Activated naive CD8-positive, alpha-beta T cell treated with anti-CD3 and anti-CD28 coated beads, Interleukin-2, amount 50 U/mL, for 24 hours (primary cell): ENCODE measurements at regions not wholly inside any gene's neighbourhood (a gene's known extent, or its start where the extent isn't known, plus 50 kb on each side); places are given as distances from the start of the nearest gene placed in this dataset.

Experiments used
- ATAC-seq: fragments of 150-1000 bp; cut with Tn5 transposase; one replicate; pipeline ENCODE4 v1.10.0; 2021
- DNase-seq: peaks from one replicate; pipeline ENCODE4 v3.0.0; 2021
- H3K27ac Mint-ChIP-seq: one replicate; pipeline ENCODE4 v1.8.0; 2021; ENCODE audit warnings: mild to moderate bottlenecking, mixed read lengths
- H3K27me3 Mint-ChIP-seq: one replicate; pipeline ENCODE4 v1.8.0; 2021; ENCODE audit warnings: mixed read lengths
- H3K36me3 Mint-ChIP-seq: one replicate; pipeline ENCODE4 v1.8.0; 2021; ENCODE audit warnings: low read depth, mixed read lengths
- H3K4me1 Mint-ChIP-seq: one replicate; pipeline ENCODE4 v1.8.0; 2021; ENCODE audit warnings: mixed read lengths
- H3K4me3 Mint-ChIP-seq: one replicate; pipeline ENCODE4 v1.8.0; 2021; ENCODE audit warnings: mild to moderate bottlenecking, moderate library complexity, mixed read lengths
- H3K9me3 Mint-ChIP-seq: one replicate; pipeline ENCODE4 v1.8.0; 2021; ENCODE audit warnings: mixed read lengths

DNA sequence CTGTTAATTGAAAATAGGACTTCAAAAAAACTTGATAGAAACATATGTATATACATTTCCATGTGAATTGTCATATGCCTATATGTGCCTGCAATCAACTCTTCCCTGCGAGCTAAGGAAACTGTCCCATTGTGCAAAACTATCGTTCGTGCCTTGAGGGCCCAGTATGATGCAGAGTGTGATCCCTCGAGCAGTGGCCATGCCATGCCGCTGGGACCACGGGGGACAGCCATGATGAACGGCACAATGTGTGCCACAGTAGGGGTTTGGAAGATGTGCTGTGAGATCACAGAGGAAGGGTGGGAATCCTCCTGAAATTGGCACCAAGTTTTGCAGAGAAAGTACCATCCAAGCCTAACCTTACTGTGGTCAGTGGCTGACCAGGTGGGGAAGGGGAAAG lies 118.1 kb upstream of the SOX1 start:
- ATAC-seq: no peak
- no peak for DNase-seq
- H3K9me3 Mint-ChIP-seq: no peaks in the 10 kb centered on the region

DNA sequence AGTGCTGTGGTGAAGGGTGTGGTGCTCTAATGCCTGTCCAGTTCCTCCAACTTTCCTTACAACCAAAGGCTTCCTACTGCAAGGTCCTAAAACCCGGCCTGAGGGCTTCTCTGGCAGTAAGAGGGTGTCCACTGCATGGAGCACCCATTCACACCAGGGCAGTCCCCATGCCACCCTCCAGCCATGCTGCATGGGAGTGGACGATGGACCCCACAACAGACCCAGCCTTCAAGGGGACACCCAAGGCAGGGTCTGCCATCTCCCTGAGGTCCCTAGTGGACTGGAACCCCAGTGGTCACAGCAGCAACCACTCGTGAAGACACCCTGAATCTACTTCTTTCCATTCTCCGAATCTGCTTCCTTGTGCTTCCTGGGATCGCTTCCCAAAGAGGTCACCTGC lies 117.6 kb upstream of the SOX1 start:
- DNase-seq: no peak
- ATAC-seq: no peak
- Mint-ChIP-seq H3K27me3 (no peaks in the 10 kb centered on the region), H3K9me3 (no peaks in the 10 kb centered on the region), H3K36me3 (no peaks in the 10 kb centered on the region), H3K4me3 (no peak overlapping the region), H3K4me1 (no peaks in the 10 kb centered on the region), H3K27ac (no peak overlapping the region)

More for the DNA sequence above, 118.1 kb upstream of the SOX1 start:
- Mint-ChIP-seq H3K4me3 (no peak overlapping the region), H3K36me3 (no peaks in the 10 kb centered on the region), H3K27ac (no peak overlapping the region), H3K4me1 (no peaks in the 10 kb centered on the region), H3K27me3 (no peaks in the 10 kb centered on the region)

DNA sequence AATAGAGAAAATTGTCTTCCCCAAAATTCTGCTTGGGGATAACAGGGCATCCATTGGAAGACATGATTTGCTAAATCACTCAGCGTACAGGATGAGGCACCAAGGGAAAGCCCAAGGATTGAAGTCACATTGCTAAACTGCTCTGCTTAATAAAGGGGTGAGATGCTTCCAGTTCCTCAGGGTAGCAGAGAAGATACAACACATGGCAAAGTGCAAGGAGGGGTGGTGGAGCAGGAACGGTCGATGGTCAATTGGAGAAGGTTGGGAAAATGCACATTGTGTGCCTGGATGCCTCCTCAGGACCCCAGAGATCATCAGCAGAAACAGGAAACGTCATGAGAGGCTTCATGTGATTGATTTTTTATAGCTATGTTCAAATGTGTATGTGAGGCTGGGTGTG lies 116.3 kb upstream of the SOX1 start:
- ATAC-seq: no peak
- no peaks in the 10 kb centered on the region for H3K36me3 Mint-ChIP-seq
- DNase-seq: no peak
- H3K4me3 Mint-ChIP-seq: no peak overlapping the region
- H3K4me1 Mint-ChIP-seq: no peaks in the 10 kb centered on the region
- no peaks in the 10 kb centered on the region for H3K27me3 Mint-ChIP-seq
- H3K27ac Mint-ChIP-seq: no peak overlapping the region
- H3K9me3 Mint-ChIP-seq: no peaks in the 10 kb centered on the region

DNA sequence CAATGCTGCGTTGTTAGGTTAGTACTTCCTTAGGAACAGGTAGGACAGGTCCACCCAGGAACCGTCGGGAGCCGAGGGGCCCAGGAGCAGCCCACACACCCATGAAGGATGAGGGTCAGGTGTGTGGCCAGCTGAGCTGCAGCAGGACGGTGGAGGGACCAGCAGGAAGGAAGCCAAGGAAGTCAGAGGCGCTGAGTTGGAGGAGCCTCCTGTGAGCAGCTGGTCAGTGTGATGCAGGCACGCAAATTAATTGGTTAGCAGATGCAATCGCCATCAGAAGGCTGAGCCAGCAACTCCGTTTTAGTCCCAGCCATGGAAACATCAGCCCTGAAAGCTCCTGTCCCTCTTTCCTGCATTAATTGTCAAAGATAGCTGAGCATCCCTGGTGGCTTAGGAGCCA lies 114.9 kb upstream of the SOX1 start:
- Mint-ChIP-seq H3K4me1 (no peaks in the 10 kb centered on the region), H3K9me3 (no peaks in the 10 kb centered on the region), H3K27ac (no peak overlapping the region), H3K4me3 (no peak overlapping the region), H3K36me3 (no peaks in the 10 kb centered on the region), H3K27me3 (no peaks in the 10 kb centered on the region)
- DNase-seq: no peak
- no peak for ATAC-seq

DNA sequence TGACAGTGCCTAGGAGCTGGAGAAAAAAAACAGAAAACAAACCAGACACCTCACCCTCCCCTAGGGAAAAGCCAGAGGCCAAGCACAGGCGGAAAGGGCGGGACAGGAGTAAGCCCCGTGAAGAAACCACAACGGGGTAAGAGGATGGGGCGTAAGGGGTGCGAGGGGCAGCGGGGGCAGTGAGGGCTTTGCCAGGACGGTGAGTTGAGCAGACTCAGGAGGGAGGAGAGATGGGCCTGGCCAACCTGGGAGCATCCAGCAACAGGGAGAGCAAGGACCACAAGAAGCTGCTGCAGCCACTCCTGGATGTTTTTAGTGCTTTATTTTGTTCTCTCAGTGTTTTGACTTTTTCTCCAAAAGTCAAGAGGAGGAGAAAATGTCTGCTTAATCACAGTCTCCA lies 114.1 kb upstream of the SOX1 start:
- no peaks in the 10 kb centered on the region for H3K9me3 Mint-ChIP-seq
- no peaks in the 10 kb centered on the region for H3K36me3 Mint-ChIP-seq
- no peak for ATAC-seq
- H3K4me1 Mint-ChIP-seq: no peaks in the 10 kb centered on the region
- H3K27me3 Mint-ChIP-seq: no peaks in the 10 kb centered on the region
- no peak overlapping the region for H3K4me3 Mint-ChIP-seq
- no peak for DNase-seq
- no peak overlapping the region for H3K27ac Mint-ChIP-seq

DNA sequence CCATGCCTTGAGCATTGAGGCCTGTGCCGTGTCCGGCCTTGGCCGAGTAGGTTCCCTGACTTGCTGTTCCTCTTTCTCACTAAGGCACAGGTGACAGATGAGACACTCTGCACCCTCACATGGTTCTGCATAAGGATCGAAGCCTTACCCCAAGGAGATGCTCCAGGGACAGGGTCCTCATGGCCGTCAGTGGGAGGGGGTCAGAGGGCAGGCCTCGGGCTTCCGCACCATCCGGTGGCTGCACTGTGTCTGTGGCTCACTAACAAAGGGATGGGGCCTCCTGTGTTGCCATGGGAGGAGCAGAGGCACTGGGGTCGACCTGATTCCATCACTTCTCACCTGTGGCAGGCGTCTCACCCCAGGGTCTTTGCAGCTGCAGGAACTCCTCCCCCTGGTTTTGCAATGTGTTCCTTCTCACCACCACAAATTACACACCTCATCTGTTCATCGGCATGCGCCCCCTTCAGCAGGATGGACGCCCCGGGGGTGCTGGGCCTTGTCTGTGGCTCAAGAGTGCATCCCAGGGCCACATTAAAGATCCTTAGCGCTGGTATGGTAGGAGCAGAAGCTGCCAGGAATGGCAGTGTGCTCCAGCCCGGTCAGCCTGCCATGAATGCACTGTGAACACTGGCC lies 113.3 kb upstream of the SOX1 start:
- H3K4me3 Mint-ChIP-seq: no peak overlapping the region
- no peaks in the 10 kb centered on the region for H3K36me3 Mint-ChIP-seq
- ATAC-seq (no peak), DNase-seq (no peak)
- H3K4me1 Mint-ChIP-seq: no peaks in the 10 kb centered on the region
- H3K27ac Mint-ChIP-seq: no peak overlapping the region
- no peaks in the 10 kb centered on the region for H3K27me3 Mint-ChIP-seq
- no peaks in the 10 kb centered on the region for H3K9me3 Mint-ChIP-seq

DNA sequence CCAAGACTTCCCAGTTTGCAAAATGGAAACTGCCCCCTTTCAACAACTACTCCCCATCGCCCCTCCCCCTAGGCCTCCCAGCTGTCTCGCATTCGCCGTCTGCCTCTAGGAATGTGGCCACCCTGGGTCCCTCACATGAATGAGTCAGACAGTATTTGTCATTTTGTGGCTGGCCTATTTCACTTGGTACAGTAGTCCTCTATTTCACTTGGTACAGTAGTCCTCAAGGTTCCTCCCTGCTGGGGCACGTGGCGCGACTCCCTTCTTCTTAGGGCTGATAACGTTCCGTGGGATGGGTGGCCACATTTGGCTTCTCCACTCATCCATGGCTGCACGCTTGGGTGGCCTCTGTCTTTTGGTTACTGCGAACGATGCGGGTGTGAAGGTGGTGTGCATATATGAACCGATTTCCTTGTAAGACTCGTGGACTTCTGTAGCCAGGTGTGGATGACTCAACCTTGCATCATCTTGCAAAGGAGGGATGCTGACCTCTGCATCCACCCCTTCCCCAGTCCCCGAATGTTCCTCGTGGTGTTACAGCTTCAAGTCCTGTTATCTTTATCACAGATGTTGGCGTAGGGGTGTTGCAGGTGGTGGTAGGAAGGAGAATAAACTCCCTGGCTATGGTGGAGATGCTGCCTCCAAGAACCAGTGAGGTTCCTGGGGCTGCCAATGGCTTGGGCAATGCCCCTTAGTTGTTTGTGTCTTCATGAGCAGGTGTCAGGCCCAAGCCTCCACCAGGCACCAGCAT lies 112.1 kb upstream of the SOX1 start:
- H3K27ac Mint-ChIP-seq: no peak overlapping the region
- H3K36me3 Mint-ChIP-seq: no peaks in the 10 kb centered on the region
- no peak for ATAC-seq
- no peaks in the 10 kb centered on the region for H3K4me1 Mint-ChIP-seq
- no peaks in the 10 kb centered on the region for H3K9me3 Mint-ChIP-seq
- DNase-seq: no peak
- H3K27me3 Mint-ChIP-seq: no peaks in the 10 kb centered on the region
- no peak overlapping the region for H3K4me3 Mint-ChIP-seq

DNA sequence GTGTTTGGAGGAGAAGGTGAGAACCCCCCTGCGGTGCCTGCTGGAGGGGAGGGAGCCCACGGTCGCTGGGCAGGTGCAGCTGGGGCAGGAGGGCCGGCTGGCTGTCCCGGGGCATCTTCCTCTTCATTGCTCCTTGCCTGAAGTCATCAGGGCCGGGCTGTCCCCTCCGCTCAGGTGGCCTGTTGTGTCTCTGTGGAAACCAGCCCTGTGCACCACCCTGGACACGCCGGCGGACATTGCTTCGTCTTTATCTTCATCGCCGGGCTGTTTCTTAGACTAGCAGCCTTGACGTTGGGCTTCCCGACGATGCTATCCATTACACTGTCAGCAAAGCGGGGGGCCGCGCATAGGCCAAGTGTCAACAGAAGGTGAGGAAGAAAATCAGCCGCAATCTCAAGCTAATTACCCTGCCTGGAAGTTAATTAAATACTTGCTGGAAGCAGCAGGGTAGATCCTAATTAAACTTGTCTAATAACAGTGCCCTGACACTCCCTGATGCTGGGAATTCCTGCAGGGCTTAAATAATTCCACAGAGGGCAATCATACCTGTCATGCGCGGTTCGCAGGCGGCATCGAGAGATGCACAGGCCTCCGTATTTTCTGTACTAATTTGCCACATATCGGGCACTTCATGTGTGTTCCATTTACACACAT lies 111.4 kb upstream of the SOX1 start:
- ATAC-seq: no peak
- Mint-ChIP-seq H3K36me3 (no peaks in the 10 kb centered on the region), H3K27ac (no peak overlapping the region), H3K9me3 (no peaks in the 10 kb centered on the region), H3K27me3 (no peaks in the 10 kb centered on the region), H3K4me1 (no peaks in the 10 kb centered on the region), H3K4me3 (no peak overlapping the region)
- DNase-seq: no peak

DNA sequence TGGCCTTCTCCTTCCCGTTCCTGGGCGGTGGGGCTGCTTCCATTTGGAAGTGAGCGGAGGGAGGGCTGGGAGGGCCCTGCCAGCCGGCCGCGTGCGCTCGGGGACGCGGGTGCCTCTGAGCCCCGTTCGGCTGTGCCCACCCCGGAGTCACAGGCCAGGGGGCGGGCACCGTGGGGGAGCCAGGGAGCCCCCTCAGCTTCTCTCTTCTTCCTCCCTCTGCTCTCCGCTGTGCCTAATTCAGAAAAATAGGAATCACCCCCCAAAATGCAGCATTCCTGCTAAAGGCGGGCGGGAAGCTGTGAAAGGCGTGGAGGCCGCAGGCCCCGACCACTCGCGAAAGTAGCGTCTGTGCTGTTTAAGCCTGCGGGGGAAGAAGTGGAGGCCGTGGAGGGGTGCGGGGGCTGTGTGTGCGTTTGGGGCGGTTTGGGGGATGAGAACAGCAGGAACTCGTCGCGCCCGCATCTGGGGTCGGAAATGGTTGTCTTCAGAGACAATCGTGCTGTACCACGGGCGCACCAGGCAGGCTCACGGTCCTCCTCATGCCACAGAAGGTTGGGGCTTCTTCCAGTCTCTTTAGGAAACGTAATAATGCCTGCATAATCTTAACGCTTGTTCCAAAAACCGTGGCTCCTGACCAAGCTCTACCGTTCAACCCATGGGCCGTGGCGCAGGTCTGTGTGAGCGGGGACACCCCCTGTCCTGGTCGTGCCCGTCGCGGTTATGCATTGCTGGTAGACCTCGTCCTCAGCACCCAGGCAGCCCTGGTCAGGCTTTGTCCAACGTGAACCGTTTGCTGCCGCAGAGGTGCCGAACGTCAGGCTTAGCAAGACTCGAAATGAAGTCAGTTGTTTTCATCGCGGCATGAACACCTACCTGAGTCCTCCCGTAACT lies 110.4 kb upstream of the SOX1 start:
- Mint-ChIP-seq H3K27ac (no peak overlapping the region), H3K4me1 (no peaks in the 10 kb centered on the region), H3K36me3 (no peaks in the 10 kb centered on the region), H3K9me3 (no peaks in the 10 kb centered on the region), H3K27me3 (no peaks in the 10 kb centered on the region), H3K4me3 (no peak overlapping the region)
- DNase-seq (no peak), ATAC-seq (no peak)

DNA sequence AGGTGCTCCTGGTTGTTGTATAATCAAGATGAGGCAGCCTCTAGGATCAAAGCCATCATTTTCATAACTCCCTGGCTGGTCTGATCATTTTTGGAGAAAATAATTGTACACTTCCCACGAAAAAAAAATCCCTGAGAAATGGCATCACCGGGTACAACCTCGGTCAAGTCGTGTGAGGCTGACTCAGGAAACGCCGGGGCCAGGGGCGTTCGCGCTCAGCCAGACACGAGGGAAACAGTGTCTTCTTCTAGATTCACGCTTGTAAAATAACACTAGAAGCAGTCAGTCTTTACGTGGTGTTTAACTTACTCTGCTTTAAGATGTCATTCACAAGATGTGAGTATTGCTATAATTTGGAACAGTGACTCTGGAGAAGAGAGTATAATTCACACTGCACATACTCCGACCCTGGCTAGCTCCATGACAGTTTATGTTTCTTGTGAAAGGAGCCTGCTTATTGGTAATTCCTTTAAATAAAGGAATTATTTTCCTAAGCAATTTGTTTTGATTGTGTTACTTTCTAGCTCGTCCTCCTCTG lies 109.0 kb upstream of the SOX1 start:
- H3K4me1 Mint-ChIP-seq: no peaks in the 10 kb centered on the region
- no peak overlapping the region for H3K27ac Mint-ChIP-seq
- no peaks in the 10 kb centered on the region for H3K36me3 Mint-ChIP-seq
- H3K27me3 Mint-ChIP-seq: no peaks in the 10 kb centered on the region
- no peak for ATAC-seq
- DNase-seq: no peak
- no peaks in the 10 kb centered on the region for H3K9me3 Mint-ChIP-seq
- H3K4me3 Mint-ChIP-seq: no peak overlapping the region

DNA sequence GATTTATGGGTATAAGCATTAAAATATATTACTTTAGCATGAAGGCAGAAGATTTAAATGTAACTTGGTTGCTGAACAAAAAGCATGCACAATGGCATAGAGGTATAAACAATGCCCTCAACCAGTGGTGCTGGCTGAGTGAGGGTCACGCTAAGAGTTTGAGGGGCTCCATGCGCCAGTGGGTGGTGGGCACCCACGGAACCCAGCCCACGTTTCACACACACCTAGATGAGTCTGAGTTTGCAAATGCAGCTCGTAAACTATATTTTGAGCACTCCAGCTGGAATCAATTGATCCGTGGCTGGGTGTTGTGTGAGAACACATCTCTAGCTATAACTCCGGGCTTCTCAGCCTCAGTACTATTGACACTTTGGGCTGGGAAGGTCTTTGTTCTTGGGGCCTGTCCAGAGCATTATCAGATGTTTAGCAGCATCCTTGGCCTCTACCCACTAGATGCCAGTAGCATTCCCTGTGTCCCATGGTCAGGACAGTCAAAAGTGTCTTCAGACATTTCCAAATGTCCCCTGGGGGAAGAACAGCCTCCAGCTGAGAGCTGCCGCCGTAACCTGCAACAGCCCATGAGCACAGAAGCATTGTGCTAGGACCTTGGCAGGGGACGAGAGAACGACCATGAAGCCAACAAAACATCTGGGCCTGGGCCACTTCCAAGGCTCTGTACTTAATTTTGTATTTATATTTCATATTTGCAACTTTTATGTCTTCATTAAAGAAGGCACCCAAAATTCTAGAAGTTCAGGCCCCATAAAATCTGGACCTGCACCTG lies 108.1 kb upstream of the SOX1 start:
- H3K4me3 Mint-ChIP-seq: no peak overlapping the region
- H3K27ac Mint-ChIP-seq: no peak overlapping the region
- H3K36me3 Mint-ChIP-seq: no peaks in the 10 kb centered on the region
- H3K4me1 Mint-ChIP-seq: no peaks in the 10 kb centered on the region
- ATAC-seq (no peak), DNase-seq (no peak)
- no peaks in the 10 kb centered on the region for H3K9me3 Mint-ChIP-seq
- no peaks in the 10 kb centered on the region for H3K27me3 Mint-ChIP-seq

DNA sequence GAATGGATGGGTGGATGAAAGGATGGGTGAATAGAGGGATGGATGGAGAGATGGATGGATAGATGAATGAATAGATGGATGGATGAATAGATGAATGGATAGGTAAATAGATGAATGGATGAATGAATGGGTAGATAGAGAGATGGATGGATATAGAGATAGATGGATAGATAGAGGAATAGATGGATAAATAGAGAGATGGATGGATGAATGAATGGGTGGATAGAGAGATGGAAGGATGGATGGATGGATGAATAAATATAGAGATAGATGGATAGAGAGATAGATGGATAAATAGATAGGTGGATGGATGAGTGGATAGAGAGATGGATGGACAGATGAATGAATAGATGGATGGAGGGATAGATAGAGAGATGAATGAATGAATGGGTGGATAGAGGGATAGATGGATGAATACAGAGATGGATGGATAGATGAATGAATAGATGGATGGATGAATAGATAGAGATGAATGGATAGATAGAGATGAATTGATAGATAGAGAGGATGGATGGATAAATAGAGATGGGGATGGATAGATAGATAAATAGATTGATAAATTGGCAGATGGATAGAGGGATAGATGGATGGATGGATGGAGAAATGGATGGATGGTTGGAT lies 106.7 kb upstream of the SOX1 start:
- Mint-ChIP-seq H3K27ac (no peak overlapping the region), H3K27me3 (no peaks in the 10 kb centered on the region), H3K36me3 (no peaks in the 10 kb centered on the region), H3K9me3 (no peaks in the 10 kb centered on the region), H3K4me3 (no peak overlapping the region), H3K4me1 (no peaks in the 10 kb centered on the region)
- ATAC-seq: no peak
- no peak for DNase-seq

DNA sequence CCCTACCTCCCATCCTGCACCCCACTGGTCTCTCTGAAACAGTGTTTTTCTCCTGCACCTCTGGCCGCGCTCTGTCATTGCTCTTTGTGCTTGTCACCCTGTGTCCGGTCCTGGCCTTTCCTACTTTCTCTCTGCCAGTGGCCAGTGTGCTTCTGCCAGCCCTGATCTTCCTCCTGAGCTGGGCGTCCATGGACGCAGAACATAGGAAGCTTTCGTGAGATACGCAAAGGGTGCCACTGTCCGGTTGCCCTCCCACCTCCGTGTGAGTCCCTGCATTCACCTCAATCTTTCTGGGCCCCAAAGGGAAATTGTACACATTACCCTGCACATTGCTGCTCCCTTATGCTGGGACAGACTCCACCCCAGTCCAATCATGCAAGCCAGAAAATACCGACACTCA lies 105.7 kb upstream of the SOX1 start:
- H3K36me3 Mint-ChIP-seq: no peaks in the 10 kb centered on the region
- H3K27ac Mint-ChIP-seq: no peak overlapping the region
- no peak for ATAC-seq
- H3K9me3 Mint-ChIP-seq: no peaks in the 10 kb centered on the region
- H3K4me1 Mint-ChIP-seq: no peaks in the 10 kb centered on the region
- DNase-seq: no peak
- H3K4me3 Mint-ChIP-seq: no peak overlapping the region
- H3K27me3 Mint-ChIP-seq: no peaks in the 10 kb centered on the region
